ENCODE measurements at regions not wholly inside any gene's neighbourhood (a gene's known extent, or its start where the extent isn't known, plus 50 kb on each side); places are given as distances from the start of the nearest gene placed in this dataset.

DNA sequence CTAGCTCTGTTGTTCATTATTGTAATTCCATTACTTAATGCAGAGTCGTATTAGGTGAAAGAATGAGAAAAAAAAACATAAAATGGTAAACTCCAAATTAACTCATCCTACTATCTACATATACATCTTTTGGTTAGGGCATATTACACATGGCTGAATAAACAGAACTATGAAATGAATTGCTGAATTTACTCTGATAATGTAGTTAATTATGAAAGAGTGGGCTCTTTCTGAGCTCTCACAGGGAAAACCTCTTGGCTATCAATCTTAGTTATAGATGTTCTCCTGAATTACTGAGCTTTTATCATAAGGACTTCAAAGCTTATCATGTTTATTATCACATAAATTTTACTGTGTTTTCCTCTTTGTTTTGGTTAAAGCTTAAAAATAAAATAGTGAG, 798.5 kb upstream of the MDGA2 start:
- TF ChIP-seq, protein P1, sequence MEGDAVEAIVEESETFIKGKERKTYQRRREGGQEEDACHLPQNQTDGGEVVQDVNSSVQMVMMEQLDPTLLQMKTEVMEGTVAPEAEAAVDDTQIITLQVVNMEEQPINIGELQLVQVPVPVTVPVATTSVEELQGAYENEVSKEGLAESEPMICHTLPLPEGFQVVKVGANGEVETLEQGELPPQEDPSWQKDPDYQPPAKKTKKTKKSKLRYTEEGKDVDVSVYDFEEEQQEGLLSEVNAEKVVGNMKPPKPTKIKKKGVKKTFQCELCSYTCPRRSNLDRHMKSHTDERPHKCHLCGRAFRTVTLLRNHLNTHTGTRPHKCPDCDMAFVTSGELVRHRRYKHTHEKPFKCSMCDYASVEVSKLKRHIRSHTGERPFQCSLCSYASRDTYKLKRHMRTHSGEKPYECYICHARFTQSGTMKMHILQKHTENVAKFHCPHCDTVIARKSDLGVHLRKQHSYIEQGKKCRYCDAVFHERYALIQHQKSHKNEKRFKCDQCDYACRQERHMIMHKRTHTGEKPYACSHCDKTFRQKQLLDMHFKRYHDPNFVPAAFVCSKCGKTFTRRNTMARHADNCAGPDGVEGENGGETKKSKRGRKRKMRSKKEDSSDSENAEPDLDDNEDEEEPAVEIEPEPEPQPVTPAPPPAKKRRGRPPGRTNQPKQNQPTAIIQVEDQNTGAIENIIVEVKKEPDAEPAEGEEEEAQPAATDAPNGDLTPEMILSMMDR (IDR thresholded peaks at IDR 0.05): no peak
- no peak for TF ChIP-seq POLR2A (IDR thresholded peaks at IDR 0.05)
- TF ChIP-seq EP300 (IDR thresholded peaks at IDR 0.05): no peak

All from ovary (tissue), 3 donors.